Inferior parietal cortex (tissue), 1 donor: ENCODE measurements at regions not wholly inside any gene's neighbourhood (a gene's known extent, or its start where the extent isn't known, plus 50 kb on each side); places are given as distances from the start of the nearest gene placed in this dataset.

Experiments used
- DNase-seq: peaks from one replicate; pipeline ENCODE4 v3.0.0-alpha.2; 2016; ENCODE audit errors: extremely low spot score

DNA sequence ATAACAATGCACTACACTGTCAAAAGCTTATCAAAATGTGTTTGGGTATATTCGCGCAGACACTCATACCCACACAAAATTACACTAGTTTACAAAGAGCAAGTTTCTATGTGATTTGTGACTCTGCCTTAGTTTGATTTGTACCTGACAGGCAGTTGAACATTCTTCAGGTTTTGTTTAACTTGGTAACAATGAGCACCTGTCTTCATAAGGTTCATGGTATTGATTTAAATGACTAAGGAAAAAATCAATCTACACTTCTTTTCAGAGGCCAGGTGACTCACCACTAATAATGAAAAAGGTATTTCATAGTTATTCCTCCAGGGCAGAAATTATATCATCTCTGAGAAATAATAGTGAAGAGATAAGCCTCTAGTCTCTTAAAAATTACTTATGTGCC is 1114.6 kb upstream of the AGA start:
- no peak for DNase-seq

DNA sequence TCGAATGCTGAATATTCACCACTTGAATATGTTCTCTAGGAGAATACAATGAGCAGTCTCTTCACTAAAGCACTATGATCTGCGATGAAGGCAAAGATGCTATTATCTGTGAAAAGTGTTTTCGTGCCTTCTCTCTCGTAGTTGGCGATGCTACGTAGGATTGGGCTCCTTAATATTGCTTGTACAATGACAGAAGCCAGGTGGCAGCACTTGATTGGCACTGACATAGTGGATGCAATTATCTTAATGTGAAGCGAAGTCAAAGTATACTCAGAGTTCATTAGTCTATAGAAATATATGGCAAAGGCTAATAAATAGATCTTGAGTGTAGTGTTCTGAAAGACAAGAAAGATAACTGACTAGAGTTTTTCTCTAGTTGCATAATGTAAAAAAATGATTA is 1135.7 kb upstream of the AGA start:
- DNase-seq = no peak

DNA sequence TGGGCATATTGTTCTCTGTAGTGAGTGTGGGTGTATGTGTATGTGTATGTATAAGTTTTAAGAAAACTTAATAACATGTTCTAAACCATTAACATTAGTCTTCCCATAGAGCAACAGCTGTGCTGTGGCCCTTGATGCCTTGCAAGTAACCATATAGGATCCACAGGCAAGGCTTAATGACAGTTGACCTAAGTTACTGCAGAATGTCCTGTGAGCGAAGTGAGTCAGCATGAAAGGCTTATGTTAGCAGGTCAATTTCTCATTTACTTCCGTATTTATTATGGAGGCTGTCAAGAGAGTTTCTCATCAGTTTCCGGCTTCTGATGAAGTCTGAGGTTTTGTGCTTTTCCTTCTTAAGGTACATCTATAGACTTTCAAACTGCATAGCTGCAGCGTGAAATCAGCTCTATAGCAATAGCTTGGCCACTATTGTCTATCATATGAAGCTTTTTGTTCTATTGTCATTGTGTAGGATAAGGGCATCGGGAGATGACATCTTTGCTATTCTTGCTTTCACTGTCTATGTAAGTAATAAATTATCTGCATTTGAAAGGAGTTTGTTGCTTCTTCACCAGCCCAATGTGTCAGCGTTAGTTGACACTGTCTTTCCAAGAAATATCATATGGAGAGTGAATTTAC is 1153.4 kb upstream of the AGA start:
- DNase-seq = no peak

DNA sequence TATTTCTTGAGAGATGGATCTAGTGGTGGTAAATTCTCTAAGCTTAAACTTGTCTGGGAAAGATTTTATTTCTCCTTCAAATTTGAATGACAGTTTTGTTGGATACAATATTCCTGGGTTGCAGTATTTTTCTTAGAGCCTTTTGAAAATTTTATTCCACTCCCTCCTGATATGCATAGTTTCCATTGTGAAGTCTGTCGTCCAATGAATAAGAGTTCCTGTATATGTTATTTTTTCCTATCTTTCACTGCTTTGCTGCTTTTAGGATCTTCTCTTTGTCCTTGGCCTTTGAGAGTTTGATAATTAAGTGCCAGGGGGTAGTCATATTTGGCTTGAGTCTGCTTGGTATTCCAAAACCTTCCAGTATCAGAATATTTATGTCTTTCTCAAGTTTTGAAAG is 1156.4 kb upstream of the AGA start:
- no peak for DNase-seq

DNA sequence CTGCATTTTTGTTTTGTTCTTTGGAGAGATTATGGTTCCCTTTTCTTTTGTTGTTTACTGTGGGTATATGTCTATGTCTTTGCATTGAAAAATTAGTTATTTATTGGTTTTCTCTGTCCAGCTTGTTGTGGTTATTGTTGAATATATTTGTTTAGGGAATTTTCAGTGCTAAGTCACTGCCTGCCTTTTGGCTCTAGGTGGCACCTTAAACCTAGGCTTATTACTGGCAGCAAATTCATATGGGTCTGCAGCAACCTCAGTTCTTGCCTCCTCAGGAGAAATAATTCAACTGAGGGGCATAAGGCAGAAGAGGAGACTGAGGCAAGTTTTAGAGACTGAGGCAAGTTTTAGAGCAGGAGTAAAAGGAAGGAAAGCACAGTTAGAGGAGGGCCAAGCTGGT is 1157.3 kb upstream of the AGA start:
- no peak for DNase-seq

DNA sequence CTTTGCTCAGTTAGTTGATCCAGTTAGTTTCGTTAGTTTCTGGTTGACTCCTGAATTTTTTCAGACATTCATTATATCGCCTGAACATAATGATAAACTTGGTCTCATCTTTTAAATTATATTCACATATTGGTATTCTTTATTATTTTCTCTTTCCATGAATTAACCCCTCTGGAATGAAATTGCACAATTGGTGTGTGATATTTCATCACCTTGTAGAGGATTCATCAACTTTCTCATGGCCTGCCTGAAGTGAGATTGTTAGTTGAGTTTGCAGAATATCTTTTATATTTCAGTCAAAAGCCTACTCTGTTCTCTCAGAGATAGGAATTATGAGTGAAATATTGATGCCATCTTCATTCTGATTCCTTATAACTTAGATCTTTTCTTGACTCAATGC is 1160.6 kb upstream of the AGA start:
- no peak for DNase-seq

DNA sequence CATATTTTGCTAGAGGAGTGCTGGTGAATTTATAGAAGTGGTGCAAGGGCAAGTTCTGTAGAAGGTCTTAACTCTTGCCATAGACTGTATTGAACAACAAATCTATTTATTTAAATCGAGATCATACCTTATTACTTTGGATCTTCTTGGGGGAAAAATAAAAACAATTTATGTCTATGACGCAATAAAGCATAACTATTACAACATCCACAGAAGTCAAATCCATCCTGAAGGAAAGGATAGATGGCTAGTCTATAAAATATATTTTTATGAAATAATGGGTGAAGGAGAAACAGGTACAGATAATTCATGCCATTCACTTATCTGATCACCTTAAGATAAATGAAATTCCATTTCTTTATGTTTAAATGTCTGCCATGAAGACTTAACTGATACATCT is 1168.8 kb upstream of the AGA start:
- DNase-seq = no peak

DNA sequence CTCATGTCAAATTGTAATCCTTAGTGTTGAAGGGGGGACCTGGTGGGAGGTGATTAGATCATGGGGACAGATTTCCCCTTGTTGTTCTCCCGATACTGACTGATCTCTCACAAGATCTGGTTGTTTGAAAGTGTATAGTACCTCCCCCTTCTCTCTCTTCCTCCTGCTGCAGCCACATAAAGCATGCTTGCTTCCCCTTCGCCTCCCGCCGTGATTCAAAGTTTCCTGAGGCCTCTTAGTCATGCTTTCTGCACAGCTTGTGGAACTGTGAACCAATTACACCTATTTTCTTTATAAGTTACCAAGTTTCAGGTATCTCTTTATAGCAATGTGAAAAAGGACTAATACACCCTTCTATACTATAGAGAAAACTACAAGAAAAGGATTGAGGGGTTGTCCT is 1170.5 kb upstream of the AGA start:
- DNase-seq = no peak

DNA sequence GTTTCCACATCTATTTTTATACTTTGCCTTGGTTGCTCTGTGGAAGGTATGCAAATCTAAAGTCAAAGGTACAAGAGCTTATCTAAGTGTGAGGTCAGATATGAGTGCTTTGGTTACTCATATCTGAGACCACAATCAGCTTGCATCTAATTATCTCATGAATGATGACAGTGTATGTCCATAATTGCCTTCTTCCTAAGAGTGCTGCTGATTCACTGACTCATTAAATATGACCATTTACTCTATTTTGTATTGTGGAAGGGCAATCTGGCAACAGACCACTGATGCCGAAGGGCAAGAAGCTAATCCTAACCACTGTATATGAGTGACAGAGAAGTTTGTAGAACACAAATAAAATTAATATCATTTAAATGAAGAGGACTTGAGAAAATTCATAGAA is 1190.2 kb upstream of the AGA start:
- no peak for DNase-seq

DNA sequence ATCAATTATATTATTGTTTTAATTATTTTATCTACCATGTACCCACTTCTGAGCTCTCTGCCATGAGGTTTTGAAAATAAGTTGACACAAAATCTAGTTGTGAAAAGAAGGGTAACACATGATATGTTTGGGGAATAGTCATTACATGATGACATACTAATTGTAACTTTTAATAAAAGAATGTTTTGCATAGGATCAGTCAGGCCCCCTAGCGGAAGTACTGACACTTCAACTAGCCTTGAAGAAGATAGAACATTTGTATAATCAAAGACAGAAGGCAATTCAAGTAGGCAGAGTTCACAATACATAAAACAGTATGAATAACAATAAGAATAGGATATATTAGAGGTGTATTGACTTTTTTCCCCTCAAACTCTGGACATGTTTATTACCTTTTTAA is 1191.0 kb upstream of the AGA start:
- DNase-seq = no peak

DNA sequence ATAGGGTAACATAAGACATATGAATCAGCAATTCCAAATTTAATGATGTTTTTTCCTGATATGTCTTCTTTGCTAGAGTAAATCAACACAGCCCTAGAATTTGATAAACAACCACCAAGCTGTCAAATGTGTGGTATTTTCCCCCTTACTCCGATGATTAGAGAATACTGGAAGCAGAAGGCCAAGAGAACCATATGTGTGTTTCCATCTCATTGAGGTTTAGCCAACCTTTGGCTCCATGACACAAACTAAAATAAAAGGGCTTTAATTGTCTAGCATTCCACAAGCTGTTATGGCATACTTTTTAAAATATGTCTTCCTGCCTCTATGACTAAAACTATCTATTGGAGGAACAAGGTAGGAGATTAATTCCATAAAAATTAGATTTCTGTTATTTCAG is 1222.4 kb upstream of the AGA start:
- DNase-seq = no peak

DNA sequence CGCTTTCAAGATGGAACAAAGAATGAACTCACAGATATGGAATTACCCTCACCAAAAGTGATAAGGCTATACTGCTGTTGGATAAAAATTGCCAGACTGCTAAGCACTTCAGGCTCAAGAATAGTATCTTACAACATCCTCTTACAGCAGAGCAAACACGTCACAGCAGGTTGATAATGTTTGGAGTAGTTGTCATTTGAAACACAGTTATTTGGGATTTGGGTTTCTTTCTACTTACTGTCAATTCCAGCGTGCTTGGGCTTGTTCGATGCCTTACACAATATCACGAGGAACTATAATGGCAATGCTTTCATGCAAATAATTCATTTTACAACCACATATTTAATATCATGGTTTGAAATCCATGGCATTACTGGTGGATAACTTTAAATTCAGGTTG is 1223.7 kb upstream of the AGA start:
- no peak for DNase-seq

DNA sequence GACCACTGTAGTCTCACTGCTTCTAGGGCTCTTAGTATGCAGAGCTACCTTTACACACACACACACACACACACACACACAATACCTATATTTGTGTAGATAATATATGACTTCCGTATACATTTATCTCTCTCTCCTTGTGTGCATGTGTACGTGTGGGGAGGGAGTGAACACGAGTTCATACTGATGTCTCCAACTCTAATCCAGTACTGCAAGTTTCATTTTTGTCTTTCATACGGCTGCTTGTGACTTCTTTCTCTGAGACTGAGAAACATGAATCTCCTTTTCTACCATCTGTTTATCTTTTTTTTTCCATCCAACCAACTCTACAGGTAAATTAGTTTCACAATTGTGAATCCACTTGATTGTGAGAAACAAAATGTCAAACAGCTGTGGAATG is 1229.5 kb upstream of the AGA start:
- DNase-seq = no peak

DNA sequence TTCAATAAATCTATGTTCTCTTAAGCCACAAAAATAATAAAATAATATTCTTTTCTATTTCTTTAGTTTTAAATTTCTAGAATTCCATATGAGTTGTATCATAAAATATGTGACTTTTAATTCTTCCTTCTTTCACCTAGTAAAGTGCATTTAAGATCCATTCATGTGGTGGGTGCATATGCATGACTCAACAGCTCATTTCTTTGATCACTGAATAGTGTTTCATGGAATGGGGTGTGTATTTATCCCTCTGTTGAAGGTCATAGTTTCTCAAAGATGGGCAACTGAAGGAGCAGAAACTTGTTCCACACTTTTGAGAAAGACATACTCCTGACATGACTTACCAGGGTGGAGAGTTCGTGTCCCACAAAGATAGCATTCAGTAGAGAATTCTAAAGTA is 1230.3 kb upstream of the AGA start:
- DNase-seq = no peak

DNA sequence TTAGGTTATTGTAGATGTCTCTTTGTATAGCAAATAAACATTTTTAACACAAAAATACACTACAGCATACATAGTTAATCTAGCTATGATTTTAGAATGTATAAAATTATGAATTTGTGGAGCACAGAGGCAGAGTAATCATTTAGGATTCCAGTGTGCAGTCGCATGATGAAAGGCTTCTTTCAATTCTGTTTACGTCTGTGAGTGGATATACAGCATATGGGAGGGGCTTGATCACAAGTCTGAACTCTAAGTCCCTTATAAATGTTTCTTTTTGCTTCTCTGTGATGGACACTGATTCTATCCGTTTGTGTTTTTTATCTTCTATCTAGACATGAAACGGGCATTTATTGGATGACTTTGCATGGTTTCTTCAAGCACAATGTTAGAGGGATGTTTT is 1239.6 kb upstream of the AGA start:
- no peak for DNase-seq

DNA sequence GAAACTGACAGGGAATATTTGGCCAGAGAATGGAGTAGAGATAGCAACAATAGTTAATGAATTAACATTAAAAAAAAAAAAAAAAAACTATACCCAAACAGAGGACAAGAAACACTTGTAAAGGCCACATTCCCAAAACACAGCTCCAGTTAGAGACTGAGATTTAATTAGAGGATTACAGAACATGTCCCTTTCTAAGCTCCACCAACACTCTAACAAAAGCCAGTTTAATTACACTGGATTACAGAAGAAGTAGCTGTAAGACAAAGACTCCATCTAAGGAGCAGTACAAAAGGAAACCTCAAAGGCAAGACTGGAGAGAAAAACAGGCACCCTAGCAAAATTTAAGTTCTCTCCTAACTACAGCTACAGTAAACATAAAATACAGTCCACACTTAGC is 1247.7 kb upstream of the AGA start:
- no peak for DNase-seq

DNA sequence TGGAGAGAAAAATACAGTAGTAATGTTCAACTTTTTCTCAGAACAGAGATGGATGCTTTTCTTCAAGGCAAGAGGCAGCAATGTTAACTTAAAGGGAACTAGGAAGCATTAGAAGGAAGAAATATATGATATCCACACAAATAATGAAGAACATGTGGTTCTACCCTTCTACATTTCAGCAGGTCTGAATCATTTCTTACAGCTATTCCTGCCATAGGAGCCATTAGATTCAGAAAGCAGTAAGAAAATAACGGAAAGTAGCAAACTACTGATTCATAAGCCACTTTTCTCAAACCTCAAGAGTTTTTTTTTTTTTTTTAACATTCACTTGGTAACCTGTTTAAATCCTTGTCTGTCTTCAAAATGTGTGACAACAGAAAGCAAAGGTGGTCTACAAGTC is 1251.6 kb upstream of the AGA start:
- DNase-seq = no peak

DNA sequence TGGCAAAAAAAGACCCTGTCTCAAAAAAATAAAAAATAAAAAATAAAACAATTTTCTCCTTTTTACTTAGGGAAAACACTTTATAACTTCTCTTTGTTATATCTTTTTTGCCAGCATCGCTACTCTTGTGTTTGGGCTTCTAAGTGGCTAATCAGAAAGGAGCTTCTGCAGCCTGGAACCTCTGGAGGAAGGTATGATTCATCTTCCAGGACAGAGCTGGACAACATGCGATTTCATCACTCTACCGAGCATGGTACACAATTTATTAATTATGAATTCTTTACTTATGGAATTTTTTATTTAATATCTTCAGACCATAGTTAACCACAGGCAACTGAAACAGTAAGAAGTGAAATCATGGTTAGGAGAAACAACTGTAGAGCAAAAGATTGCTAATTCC is 1254.3 kb upstream of the AGA start:
- no peak for DNase-seq

DNA sequence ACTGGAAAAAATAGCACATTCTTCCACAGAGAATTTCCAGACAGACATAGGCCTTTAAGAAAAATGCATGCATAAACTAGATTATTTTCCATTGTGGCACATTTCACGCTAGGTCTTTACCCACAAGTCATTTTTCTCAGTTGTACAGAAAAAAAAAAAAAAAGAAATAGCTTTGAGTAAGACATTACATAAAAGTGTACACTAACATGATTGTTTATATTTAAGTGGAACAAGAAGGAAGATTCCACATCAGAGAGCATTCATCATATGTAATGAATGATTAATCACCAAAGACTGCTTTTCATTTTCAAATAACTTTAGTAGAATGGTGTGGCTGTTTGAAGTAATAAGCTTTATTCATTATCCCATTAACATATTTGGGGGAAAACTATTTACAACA is 1270.2 kb upstream of the AGA start:
- no peak for DNase-seq

DNA sequence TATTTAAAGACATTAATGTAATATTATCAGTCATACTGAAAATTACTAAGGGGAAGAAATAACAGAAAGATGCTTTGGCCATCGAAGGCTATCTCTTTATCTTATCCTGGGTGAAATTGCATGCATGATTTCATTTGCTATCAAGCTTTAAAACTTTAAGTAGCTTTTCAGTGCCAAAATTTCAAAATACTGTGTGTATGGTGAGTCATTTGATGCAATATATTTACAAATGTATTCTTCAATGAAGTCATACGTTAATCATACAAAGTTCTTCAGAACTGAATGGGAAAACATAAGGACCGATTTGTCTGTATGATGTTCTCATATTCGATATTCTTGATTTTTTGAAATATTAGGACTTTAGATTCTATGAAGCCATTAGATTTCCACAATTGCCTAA is 1295.8 kb upstream of the AGA start:
- DNase-seq = no peak

DNA sequence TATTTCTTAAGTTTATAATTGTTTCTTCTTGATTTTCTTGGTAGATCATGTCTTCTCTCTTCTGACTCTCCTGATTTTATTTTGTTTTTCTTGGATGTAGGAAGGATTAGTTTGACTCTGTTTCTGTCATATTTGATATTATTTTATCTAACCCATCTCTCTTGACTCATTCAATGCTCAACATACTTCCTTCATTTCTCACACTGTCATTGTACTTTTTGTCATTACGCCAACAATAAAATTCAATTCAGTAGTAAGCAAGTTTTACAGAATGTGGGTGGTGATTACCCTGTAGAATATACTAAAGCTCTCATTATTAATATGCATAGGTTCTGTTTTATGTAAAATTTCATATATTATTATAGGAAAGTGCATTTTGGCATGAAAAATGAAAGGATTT is 1303.0 kb upstream of the AGA start:
- no peak for DNase-seq

DNA sequence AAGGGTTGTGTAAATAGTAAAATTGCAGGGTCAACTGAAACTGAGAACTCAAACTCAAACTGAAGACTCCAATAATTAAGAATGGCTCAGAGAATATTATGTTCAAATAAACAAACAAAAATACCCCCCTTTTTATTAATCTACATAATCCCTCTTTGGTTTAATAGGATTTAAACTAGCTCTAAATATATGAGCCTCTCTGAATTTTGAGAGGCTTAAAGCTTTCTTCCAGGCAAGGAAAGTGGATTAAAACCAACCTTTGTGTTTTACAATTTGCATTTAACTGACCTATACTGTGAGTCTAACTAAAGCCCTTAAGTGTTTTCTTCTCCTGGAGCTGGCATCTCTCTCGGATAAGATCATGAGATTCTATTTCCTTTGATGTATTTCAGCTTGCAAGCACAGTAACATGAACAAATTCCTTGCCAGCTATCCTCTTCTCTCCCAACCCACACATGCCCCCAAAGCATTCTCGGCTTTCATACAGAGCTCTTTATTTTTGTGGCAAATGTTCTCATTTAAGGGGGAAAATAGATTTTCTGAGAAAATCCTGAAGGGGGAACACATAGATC is 1310.8 kb upstream of the AGA start:
- peak; percentile 27 for DNase-seq

DNA sequence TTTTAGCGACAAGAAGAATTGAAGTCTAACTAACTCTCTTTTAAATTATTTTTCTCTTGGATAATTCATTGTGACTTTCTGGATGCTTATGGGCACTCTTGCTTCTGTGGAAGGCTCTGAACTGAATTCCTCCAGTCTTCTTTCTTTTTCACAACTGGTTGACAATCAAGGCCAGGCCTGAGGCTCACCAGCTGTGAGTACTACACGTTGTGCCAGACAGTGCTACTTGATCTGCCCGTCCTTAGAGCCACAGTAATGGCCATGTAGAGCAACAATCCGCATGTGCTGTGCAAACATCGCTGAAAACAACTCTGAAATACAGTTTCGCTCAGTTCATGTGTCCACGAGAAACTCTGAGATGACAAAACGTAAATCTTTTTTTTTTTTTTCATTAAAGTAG is 1336.3 kb upstream of the AGA start:
- no peak for DNase-seq

DNA sequence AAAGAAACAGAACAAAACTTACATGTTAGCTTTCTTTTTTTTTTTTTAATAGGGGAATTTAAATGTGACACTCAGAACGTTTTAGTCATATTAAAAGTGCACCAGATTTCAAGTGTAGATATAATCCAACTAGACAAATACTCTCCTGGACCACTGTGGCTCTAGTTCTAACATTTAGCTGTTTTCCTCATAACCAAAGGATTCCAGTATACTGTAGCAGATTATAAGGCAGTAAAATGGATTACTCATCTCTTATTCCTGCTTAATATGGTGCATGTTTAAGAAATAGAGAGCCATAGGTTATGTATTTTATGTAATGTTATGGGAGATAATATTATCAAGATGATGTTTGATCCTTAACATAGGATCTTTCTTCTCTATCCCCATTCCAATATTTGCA is 1339.5 kb upstream of the AGA start:
- DNase-seq = no peak
